ENCODE measurements at regions not wholly inside any gene's neighbourhood (a gene's known extent, or its start where the extent isn't known, plus 50 kb on each side); places are given as distances from the start of the nearest gene placed in this dataset.
"Not testable (repeated sequence)": the region's sequence is repeated elsewhere in the genome, so short reads cannot be mapped to it uniquely, and the experiment has no call there.

DNA sequence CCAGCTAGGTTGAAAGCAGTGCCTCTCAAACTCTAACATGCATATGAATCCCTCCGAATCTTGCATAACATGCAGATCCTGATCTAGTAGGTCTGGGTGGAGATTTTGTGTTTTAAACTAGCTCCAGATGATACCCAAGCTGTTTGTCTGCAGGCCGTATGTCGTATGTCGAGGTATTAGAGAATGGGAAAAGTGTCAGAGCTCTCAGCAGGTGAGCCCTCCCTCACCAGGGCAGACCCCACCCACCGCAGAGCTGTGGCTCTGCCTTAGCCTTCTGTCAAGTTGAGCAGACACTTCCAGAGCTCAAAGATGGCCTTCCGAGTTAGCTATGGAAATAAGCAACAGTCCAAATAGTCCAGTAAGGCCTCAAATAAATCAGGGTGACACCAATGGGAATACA lies 83.2 kb upstream of the MAP3K1 start:
- H3K4me1 ChIP-seq (ENCODE audit: insufficient read depth, insufficient read length), result peaks cover 6% of the 10 kb centered on the region
- no peak overlapping the region for H3K9ac ChIP-seq (ENCODE audit: insufficient read length, low read depth)
- H3K9me3 ChIP-seq (ENCODE audit: insufficient read depth, low read length), result no peaks in the 10 kb centered on the region
- no peaks in the 10 kb centered on the region for H3K36me3 ChIP-seq (ENCODE audit: insufficient read depth, insufficient read length, low read length)
- TF ChIP-seq SUZ12 (IDR thresholded peaks at IDR 0.05; ENCODE audit: extremely low read depth, insufficient read depth, insufficient read length), result no peak
- no peak for TF ChIP-seq YY1 (IDR thresholded peaks at IDR 0.05; ENCODE audit: insufficient read depth, insufficient read length)
- TF ChIP-seq ZNF274 (IDR thresholded peaks at IDR 0.05; ENCODE audit: low read depth, low read length), result no peak
- H3K4me3 ChIP-seq (ENCODE audit: insufficient read length, low read depth), result no peak overlapping the region
- no peak for DNase-seq (ENCODE audit: low read depth, low spot score)
- H3K27me3 ChIP-seq (ENCODE audit: insufficient read depth, insufficient read length), result no peaks in the 10 kb centered on the region

GRCh38 chr5:56731473-56731872 lies 83.9 kb upstream of the MAP3K1 start:
- not testable (repeated sequence) for H3K4me1 ChIP-seq (ENCODE audit: insufficient read depth, insufficient read length); H3K36me3 ChIP-seq (ENCODE audit: insufficient read depth, insufficient read length, low read length); H3K9ac ChIP-seq (ENCODE audit: insufficient read length, low read depth); H3K9me3 ChIP-seq (ENCODE audit: insufficient read depth, low read length); H3K4me3 ChIP-seq (ENCODE audit: insufficient read length, low read depth); H3K27me3 ChIP-seq (ENCODE audit: insufficient read depth, insufficient read length); DNase-seq (ENCODE audit: low read depth, low spot score)

DNA sequence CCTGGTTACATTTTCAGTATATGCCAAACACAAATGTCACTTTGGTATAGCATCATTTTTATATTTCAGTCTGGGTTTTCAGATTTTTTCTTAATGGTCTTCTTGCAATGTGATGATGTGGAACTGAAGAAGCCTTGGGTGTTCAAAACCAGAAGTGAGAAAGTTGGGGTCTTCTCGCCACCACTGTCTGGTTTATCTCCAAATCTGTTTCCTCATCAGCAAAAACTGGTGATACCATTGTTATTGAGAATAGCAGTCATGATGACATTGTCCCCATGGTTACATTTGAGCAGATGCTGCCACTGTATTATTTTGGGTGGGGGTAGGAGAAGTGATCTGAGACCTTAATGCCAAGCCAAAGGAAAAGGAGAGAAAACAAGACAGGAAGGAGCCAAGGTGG lies 85.9 kb upstream of the MAP3K1 start:
- no peaks in the 10 kb centered on the region for H3K36me3 ChIP-seq (ENCODE audit: insufficient read depth, insufficient read length, low read length)
- TF ChIP-seq SUZ12 (IDR thresholded peaks at IDR 0.05; ENCODE audit: extremely low read depth, insufficient read depth, insufficient read length), result no peak
- no peak for TF ChIP-seq YY1 (IDR thresholded peaks at IDR 0.05; ENCODE audit: insufficient read depth, insufficient read length)
- TF ChIP-seq ZNF274 (IDR thresholded peaks at IDR 0.05; ENCODE audit: low read depth, low read length), result no peak
- H3K4me1 ChIP-seq (ENCODE audit: insufficient read depth, insufficient read length), result peaks cover 6% of the 10 kb centered on the region
- no peak for DNase-seq (ENCODE audit: low read depth, low spot score)
- no peak overlapping the region for H3K4me3 ChIP-seq (ENCODE audit: insufficient read length, low read depth)
- H3K9me3 ChIP-seq (ENCODE audit: insufficient read depth, low read length), result no peaks in the 10 kb centered on the region
- no peak overlapping the region for H3K9ac ChIP-seq (ENCODE audit: insufficient read length, low read depth)
- no peaks in the 10 kb centered on the region for H3K27me3 ChIP-seq (ENCODE audit: insufficient read depth, insufficient read length)

DNA sequence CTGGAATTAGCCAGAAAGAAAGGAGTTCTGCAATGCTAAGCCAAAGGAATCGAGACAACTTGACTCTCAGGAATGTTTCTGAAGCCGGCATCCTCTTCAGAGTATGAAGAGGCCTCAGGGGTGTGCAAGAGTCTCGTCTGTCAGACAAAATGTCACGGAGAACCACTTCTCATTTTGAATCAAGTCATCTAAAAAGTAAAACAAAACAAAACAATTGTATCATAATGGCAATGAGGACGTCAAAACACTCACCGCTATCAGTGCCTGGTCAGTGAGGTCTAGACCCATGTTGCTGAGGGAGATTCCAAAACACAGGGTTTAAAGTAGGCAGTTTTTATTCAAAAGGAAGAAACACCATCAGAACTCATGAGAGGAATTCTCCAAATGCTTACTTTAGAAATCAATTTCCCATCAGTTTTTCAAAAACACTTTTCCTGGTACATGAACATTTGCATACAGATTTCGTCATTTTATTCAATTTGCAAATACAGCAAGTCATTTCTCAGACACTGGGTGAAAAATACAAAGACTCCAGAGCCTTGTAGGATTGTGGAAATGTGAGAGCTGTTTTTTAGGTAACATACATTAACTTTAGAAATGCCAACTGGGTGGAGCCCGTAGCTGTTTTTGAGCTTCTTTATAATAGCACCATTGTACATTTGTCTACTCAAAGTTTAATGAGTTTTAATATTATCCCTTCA lies 89.5 kb upstream of the MAP3K1 start:
- Histone ChIP-seq H3K4me3 (ENCODE audit: insufficient read length, low read depth) (no peak overlapping the region), H3K27me3 (ENCODE audit: insufficient read depth, insufficient read length) (no peaks in the 10 kb centered on the region), H3K36me3 (ENCODE audit: insufficient read depth, insufficient read length, low read length) (no peaks in the 10 kb centered on the region), H3K9ac (ENCODE audit: insufficient read length, low read depth) (no peak overlapping the region), H3K9me3 (ENCODE audit: insufficient read depth, low read length) (no peaks in the 10 kb centered on the region), H3K4me1 (ENCODE audit: insufficient read depth, insufficient read length) (no peaks in the 10 kb centered on the region)
- TF ChIP-seq SUZ12 (IDR thresholded peaks at IDR 0.05; ENCODE audit: extremely low read depth, insufficient read depth, insufficient read length) (no peak), YY1 (IDR thresholded peaks at IDR 0.05; ENCODE audit: insufficient read depth, insufficient read length) (no peak), ZNF274 (IDR thresholded peaks at IDR 0.05; ENCODE audit: low read depth, low read length) (no peak)
- DNase-seq (ENCODE audit: low read depth, low spot score), result no peak

DNA sequence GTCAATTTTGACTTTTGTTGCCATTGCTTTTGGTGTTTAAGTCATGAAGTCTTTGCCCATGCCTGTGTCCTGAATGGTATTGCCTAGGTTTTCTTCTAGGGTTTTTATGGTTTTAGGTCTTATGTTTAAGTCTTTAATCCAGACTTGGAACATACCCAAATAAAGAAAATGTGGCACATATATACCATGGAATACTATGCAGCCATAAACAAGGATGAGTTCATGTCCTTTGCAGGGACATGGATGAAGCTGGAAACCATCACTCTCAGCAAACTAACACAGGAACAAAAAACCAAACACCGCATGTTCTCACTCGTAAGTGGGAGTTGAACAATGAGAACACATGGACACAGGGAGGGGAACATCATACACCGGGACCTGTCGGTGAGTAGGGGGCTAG lies 90.5 kb upstream of the MAP3K1 start:
- not testable (repeated sequence) for H3K4me1 ChIP-seq (ENCODE audit: insufficient read depth, insufficient read length); H3K4me3 ChIP-seq (ENCODE audit: insufficient read length, low read depth); H3K36me3 ChIP-seq (ENCODE audit: insufficient read depth, insufficient read length, low read length); H3K9ac ChIP-seq (ENCODE audit: insufficient read length, low read depth); H3K27me3 ChIP-seq (ENCODE audit: insufficient read depth, insufficient read length); DNase-seq (ENCODE audit: low read depth, low spot score); H3K9me3 ChIP-seq (ENCODE audit: insufficient read depth, low read length)

DNA sequence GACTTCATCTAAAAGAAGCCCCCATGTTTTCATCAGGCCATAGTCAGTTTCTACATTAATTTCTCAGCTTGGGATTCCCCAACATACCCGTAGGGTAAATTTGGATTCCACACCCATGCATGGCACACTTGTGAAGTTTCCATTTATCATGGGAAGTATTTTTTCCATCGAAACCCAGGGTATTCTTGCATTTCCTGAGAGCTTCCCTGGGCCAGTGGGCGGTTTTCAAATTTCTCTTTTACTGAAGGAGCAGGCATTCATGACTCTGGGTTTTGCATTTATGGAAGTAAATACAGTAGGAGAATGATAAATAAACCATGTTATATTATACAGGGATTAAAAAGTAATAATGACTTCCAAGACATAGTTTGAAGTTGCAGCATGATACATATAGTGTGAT lies 93.0 kb upstream of the MAP3K1 start:
- no peak for TF ChIP-seq SUZ12 (IDR thresholded peaks at IDR 0.05; ENCODE audit: extremely low read depth, insufficient read depth, insufficient read length)
- TF ChIP-seq YY1 (IDR thresholded peaks at IDR 0.05; ENCODE audit: insufficient read depth, insufficient read length), result no peak
- TF ChIP-seq ZNF274 (IDR thresholded peaks at IDR 0.05; ENCODE audit: low read depth, low read length), result no peak
- DNase-seq (ENCODE audit: low read depth, low spot score), result no peak
- Histone ChIP-seq H3K9me3 (ENCODE audit: insufficient read depth, low read length) (no peaks in the 10 kb centered on the region), H3K4me3 (ENCODE audit: insufficient read length, low read depth) (no peak overlapping the region), H3K4me1 (ENCODE audit: insufficient read depth, insufficient read length) (no peaks in the 10 kb centered on the region), H3K36me3 (ENCODE audit: insufficient read depth, insufficient read length, low read length) (no peaks in the 10 kb centered on the region), H3K9ac (ENCODE audit: insufficient read length, low read depth) (no peak overlapping the region), H3K27me3 (ENCODE audit: insufficient read depth, insufficient read length) (no peaks in the 10 kb centered on the region)

DNA sequence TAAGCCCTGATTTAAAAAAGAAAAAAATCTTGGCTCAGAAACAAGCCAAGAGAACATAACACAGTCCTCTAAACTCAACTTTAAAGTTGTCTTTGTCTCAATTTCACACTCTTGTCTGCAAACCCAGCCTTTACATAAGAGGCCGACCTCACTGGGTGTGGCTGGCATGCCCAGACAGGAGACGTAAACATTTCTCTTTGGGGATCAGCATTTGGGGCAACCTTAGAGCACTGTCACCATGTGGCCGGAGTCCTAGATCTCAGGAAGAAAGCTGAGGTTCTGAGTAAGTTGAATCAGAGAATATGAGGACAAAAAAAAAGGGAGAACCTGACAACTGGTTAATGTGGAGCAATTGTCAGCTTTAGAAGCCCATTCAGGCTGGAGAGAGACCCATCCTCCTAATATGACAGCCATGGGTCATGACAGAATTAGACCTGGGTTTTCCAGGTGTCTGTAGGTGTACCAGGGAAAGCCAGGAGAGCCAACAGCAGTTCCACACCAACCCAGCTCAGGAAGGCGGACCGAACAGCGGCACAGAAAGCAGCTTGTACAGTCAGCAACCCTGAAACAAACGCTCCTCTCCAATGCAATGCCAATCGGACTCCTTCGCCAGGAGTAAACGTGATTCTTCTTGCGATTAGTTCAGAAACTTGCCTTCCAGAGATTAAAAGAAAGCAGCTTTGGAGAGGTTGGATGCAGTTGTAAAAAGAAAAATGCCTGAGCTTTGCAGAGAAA lies 97.9 kb upstream of the MAP3K1 start:
- no peak for DNase-seq (ENCODE audit: low read depth, low spot score)
- no peaks in the 10 kb centered on the region for H3K36me3 ChIP-seq (ENCODE audit: insufficient read depth, insufficient read length, low read length)
- no peaks in the 10 kb centered on the region for H3K4me1 ChIP-seq (ENCODE audit: insufficient read depth, insufficient read length)
- no peaks in the 10 kb centered on the region for H3K9me3 ChIP-seq (ENCODE audit: insufficient read depth, low read length)
- no peak overlapping the region for H3K4me3 ChIP-seq (ENCODE audit: insufficient read length, low read depth)
- H3K9ac ChIP-seq (ENCODE audit: insufficient read length, low read depth), result no peak overlapping the region
- no peaks in the 10 kb centered on the region for H3K27me3 ChIP-seq (ENCODE audit: insufficient read depth, insufficient read length)
- TF ChIP-seq ZNF274 (IDR thresholded peaks at IDR 0.05; ENCODE audit: low read depth, low read length) (no peak), SUZ12 (IDR thresholded peaks at IDR 0.05; ENCODE audit: extremely low read depth, insufficient read depth, insufficient read length) (no peak), YY1 (IDR thresholded peaks at IDR 0.05; ENCODE audit: insufficient read depth, insufficient read length) (no peak)

Data from NT2/D1 (cell line).